ENCODE measurements at regions not wholly inside any gene's neighbourhood (a gene's known extent, or its start where the extent isn't known, plus 50 kb on each side); places are given as distances from the start of the nearest gene placed in this dataset.

GRCh38 chr2:444937-445884, 157.3 kb upstream of the ALKAL2 start:
- Histone ChIP-seq H2AFZ (ENCODE audit: low read depth, low read length, poor library complexity, severe bottlenecking) (no peak overlapping the region), H3K9ac (ENCODE audit: low read length) (no peak overlapping the region), H4K20me1 (ENCODE audit: insufficient read depth) (no peaks in the 10 kb centered on the region), H3K27me3 (ENCODE audit: insufficient read depth, low read length) (peaks cover 9% of the 10 kb centered on the region; the same call in 1 of the 2 replicates), H3K9me3 (ENCODE audit: control insufficient read depth in 1 of 2, insufficient read depth in 1 of 2, low read depth in 1 of 2, low read length in 2 of 2) (no peaks in the 10 kb centered on the region), H3K4me3 (replicated peaks in 1 of 2; ENCODE audit: low read depth in 1 of 2, low read length in 2 of 2) (no peak overlapping the region), H3K79me2 (ENCODE audit: insufficient read depth, low read length) (no peaks in the 10 kb centered on the region), H3K4me1 (ENCODE audit: control insufficient read depth in 1 of 2, insufficient read depth in 2 of 2, low read length in 2 of 2) (no peaks in the 10 kb centered on the region), H3K4me2 (ENCODE audit: low read length) (no peak overlapping the region), H3K36me3 (ENCODE audit: control insufficient read depth in 1 of 2, insufficient read depth in 2 of 2, low read length in 2 of 2) (no peaks in the 10 kb centered on the region), H3K9me2 (ENCODE audit: insufficient read depth) (no peaks in the 10 kb centered on the region), H3K27ac (ENCODE audit: low read depth, low read length) (no peak overlapping the region)
- intact Hi-C loops (cut with micrococcal nuclease), result no loop called here
- RAD21 ChIA-PET (ENCODE audit: low non-redundant PET in 1 of 2, low total read pairs in 2 of 2, uncharacterized antibody in 2 of 2, unreplicated experiment in 2 of 2), result no interaction called here
- POLR2A ChIA-PET, result no interaction called here
- CTCF ChIA-PET, result no interaction called here
- DNase-seq (ENCODE audit: low read depth, low spot score), result no peak
- ATAC-seq, result no peak
- no TSS peak for BruUV-seq (replicated peaks)
- no peak for TF ChIP-seq TCF7L2 (IDR thresholded peaks at IDR 0.05; ENCODE audit: borderline replicate concordance, extremely low read depth, insufficient read depth, insufficient read length)
- no peak for TF ChIP-seq ZNF274 (IDR thresholded peaks at IDR 0.05; ENCODE audit: low read depth, low read length)
- TF ChIP-seq RAD21 (IDR thresholded peaks at IDR 0.05; ENCODE audit: low read depth), result no peak
- no peak for TF ChIP-seq ELF1 (IDR thresholded peaks at IDR 0.05; ENCODE audit: borderline replicate concordance, low read depth)
- TF ChIP-seq POLR2AphosphoS5 (IDR thresholded peaks at IDR 0.05; ENCODE audit: low read depth, low read length), result no peak
- TF ChIP-seq POLR2A (IDR thresholded peaks at IDR 0.05; ENCODE audit: borderline replicate concordance, extremely low read depth, insufficient read depth, insufficient read length), result no peak
- no peak for TF ChIP-seq EZH2 (IDR thresholded peaks at IDR 0.05)
- no peak for TF ChIP-seq CEBPB (IDR thresholded peaks at IDR 0.05; ENCODE audit: low read depth)

GRCh38 chr2:443741-444140, 155.8 kb upstream of the ALKAL2 start:
- H3K4me1 ChIP-seq (ENCODE audit: control insufficient read depth in 1 of 2, insufficient read depth in 2 of 2, low read length in 2 of 2), result no peaks in the 10 kb centered on the region
- H3K9me2 ChIP-seq (ENCODE audit: insufficient read depth), result no peaks in the 10 kb centered on the region
- ATAC-seq (no peak), DNase-seq (ENCODE audit: low read depth, low spot score) (no peak)
- ChIA-PET CTCF (no interaction called here), RAD21 (ENCODE audit: low non-redundant PET in 1 of 2, low total read pairs in 2 of 2, uncharacterized antibody in 2 of 2, unreplicated experiment in 2 of 2) (no interaction called here), POLR2A (no interaction called here)
- H2AFZ ChIP-seq (ENCODE audit: low read depth, low read length, poor library complexity, severe bottlenecking), result no peak overlapping the region
- no peaks in the 10 kb centered on the region for H3K9me3 ChIP-seq (ENCODE audit: control insufficient read depth in 1 of 2, insufficient read depth in 1 of 2, low read depth in 1 of 2, low read length in 2 of 2)
- no peaks in the 10 kb centered on the region for H3K36me3 ChIP-seq (ENCODE audit: control insufficient read depth in 1 of 2, insufficient read depth in 2 of 2, low read length in 2 of 2)
- H3K27ac ChIP-seq (ENCODE audit: low read depth, low read length), result no peak overlapping the region
- no peak overlapping the region for H3K9ac ChIP-seq (ENCODE audit: low read length)
- BruUV-seq (replicated peaks), result no TSS peak
- peaks cover 9% of the 10 kb centered on the region; the same call in 1 of the 2 replicates for H3K27me3 ChIP-seq (ENCODE audit: insufficient read depth, low read length)
- no peaks in the 10 kb centered on the region for H3K79me2 ChIP-seq (ENCODE audit: insufficient read depth, low read length)
- intact Hi-C loops (cut with micrococcal nuclease), result no loop called here
- H3K4me3 ChIP-seq (replicated peaks in 1 of 2; ENCODE audit: low read depth in 1 of 2, low read length in 2 of 2), result no peak overlapping the region
- H4K20me1 ChIP-seq (ENCODE audit: insufficient read depth), result no peaks in the 10 kb centered on the region
- H3K4me2 ChIP-seq (ENCODE audit: low read length), result no peak overlapping the region
- TF ChIP-seq FOSL1 (IDR thresholded peaks at IDR 0.05; ENCODE audit: low read depth) (no peak), TCF7L2 (IDR thresholded peaks at IDR 0.05; ENCODE audit: borderline replicate concordance, extremely low read depth, insufficient read depth, insufficient read length) (no peak), POLR2A (IDR thresholded peaks at IDR 0.05; ENCODE audit: borderline replicate concordance, extremely low read depth, insufficient read depth, insufficient read length) (no peak), CEBPB (IDR thresholded peaks at IDR 0.05; ENCODE audit: low read depth) (no peak), RAD21 (IDR thresholded peaks at IDR 0.05; ENCODE audit: low read depth) (no peak), CBX3 (IDR thresholded peaks at IDR 0.05; ENCODE audit: low read depth) (no peak), EZH2phosphoT487 (IDR thresholded peaks at IDR 0.05; ENCODE audit: borderline replicate concordance) (no peak), SIN3A (IDR thresholded peaks at IDR 0.05; ENCODE audit: low read depth) (no peak), ATF3 (IDR thresholded peaks at IDR 0.05) (no peak), MAX (IDR thresholded peaks at IDR 0.05) (no peak), ELF1 (IDR thresholded peaks at IDR 0.05; ENCODE audit: borderline replicate concordance, low read depth) (no peak), EGR1 (IDR thresholded peaks at IDR 0.05; ENCODE audit: low read depth) (no peak), CTCF (IDR thresholded peaks at IDR 0.05 in 2 of 3, conservative IDR thresholded peaks at IDR 0.05 in 1 of 3; ENCODE audit: borderline replicate concordance in 1 of 3, insufficient read depth in 1 of 3, low read depth in 2 of 3, low read length in 2 of 3) (no peak), SP1 (IDR thresholded peaks at IDR 0.05; ENCODE audit: low read depth) (no peak), JUND (IDR thresholded peaks at IDR 0.05) (no peak)

Measured in HCT116 (cell line).